ENCODE measurements at regions not wholly inside any gene's neighbourhood (a gene's known extent, or its start where the extent isn't known, plus 50 kb on each side); places are given as distances from the start of the nearest gene placed in this dataset.

- no peak for DNase-seq
These were observed 1322.1 kb upstream of the ZEB2 start for GRCh38 chr2:145841973-145842372.

GRCh38 chr2:145836986-145837385 is 1317.1 kb upstream of the ZEB2 start:
- DNase-seq = no peak

- DNase-seq = no peak
These were observed 1315.7 kb upstream of the ZEB2 start for GRCh38 chr2:145835665-145836064.

- no peak for DNase-seq
These were observed 1312.8 kb upstream of the ZEB2 start for GRCh38 chr2:145832681-145833080.

- DNase-seq = no peak
These were observed 1310.0 kb upstream of the ZEB2 start for GRCh38 chr2:145829931-145830330.

GRCh38 chr2:145827235-145827634 is 1307.3 kb upstream of the ZEB2 start:
- DNase-seq = no peak

- DNase-seq = no peak
These were observed 1304.5 kb upstream of the ZEB2 start for GRCh38 chr2:145824384-145824783.

GRCh38 chr2:145822892-145823534 is 1303.1 kb upstream of the ZEB2 start:
- DNase-seq = no peak

GRCh38 chr2:145820651-145821050 is 1300.7 kb upstream of the ZEB2 start:
- DNase-seq = no peak

GRCh38 chr2:145818890-145819504 is 1299.1 kb upstream of the ZEB2 start:
- no peak for DNase-seq

GRCh38 chr2:145815933-145816332 is 1296.0 kb upstream of the ZEB2 start:
- DNase-seq = no peak

GRCh38 chr2:145813481-145813880 is 1293.6 kb upstream of the ZEB2 start:
- no peak for DNase-seq

- no peak for DNase-seq
These were observed 1292.2 kb upstream of the ZEB2 start for GRCh38 chr2:145812165-145812554.

- peak; percentile 36 for DNase-seq
These were observed 1291.6 kb upstream of the ZEB2 start for GRCh38 chr2:145811276-145812164.

GRCh38 chr2:145807968-145808367 is 1288.0 kb upstream of the ZEB2 start:
- no peak for DNase-seq

- DNase-seq = no peak
These were observed 1287.6 kb upstream of the ZEB2 start for GRCh38 chr2:145807554-145807953.

- DNase-seq = peak; percentile 18
These were observed 1286.6 kb upstream of the ZEB2 start for GRCh38 chr2:145806546-145806945.

- no peak for DNase-seq
These were observed 1282.2 kb upstream of the ZEB2 start for GRCh38 chr2:145802133-145802532.

GRCh38 chr2:145801210-145801609 is 1281.3 kb upstream of the ZEB2 start:
- DNase-seq = no peak

GRCh38 chr2:145800151-145801091 is 1280.5 kb upstream of the ZEB2 start:
- no peak for DNase-seq

GRCh38 chr2:145799595-145800108 is 1279.7 kb upstream of the ZEB2 start:
- no peak for DNase-seq

GRCh38 chr2:145798419-145798818 is 1278.5 kb upstream of the ZEB2 start:
- no peak for DNase-seq

- DNase-seq = no peak
These were observed 1277.8 kb upstream of the ZEB2 start for GRCh38 chr2:145797692-145798091.

All from hematopoietic multipotent progenitor cell treated with erythropoietin and hydrocortisone succinate and interleukin-3 and kit ligand, for 4 days (in vitro differentiated cells).